H1 (cell line): ENCODE measurements at regions not wholly inside any gene's neighbourhood (a gene's known extent, or its start where the extent isn't known, plus 50 kb on each side); places are given as distances from the start of the nearest gene placed in this dataset.

Source experiments
- BACH1 ChIP-seq: IDR thresholded peaks from 2 replicates; pipeline ENCODE4 v1.6.1; 2012; ENCODE audit warnings: low read length, improper control_type of control experiment
- CTCF ChIP-seq, 3 experiments: IDR thresholded peaks; 1 replicate in 2 of 3; 2 replicates in 1 of 3; pipeline versions ENCODE4 v1.5.1 to v1.6.1; 2011; ENCODE audit warnings: low read length in 3 of 3, mild to moderate bottlenecking in 3 of 3, inconsistent platforms in 2 of 3, low read depth in 1 of 3, moderate library complexity in 1 of 3; ENCODE audit not compliant: insufficient read depth in 1 of 3; ENCODE audit errors: control extremely low read depth in 1 of 3
- EGR1 ChIP-seq: IDR thresholded peaks from 2 replicates; pipeline ENCODE4 v1.6.1; 2011; ENCODE audit warnings: low read depth, low read length, borderline replicate concordance
- GABPA ChIP-seq: IDR thresholded peaks from 2 replicates; pipeline ENCODE4 v1.6.1; 2011; ENCODE audit warnings: mild to moderate bottlenecking, low read length, moderate library complexity, borderline replicate concordance; ENCODE audit not compliant: insufficient read depth
- NRF1 ChIP-seq: IDR thresholded peaks from 2 replicates; pipeline ENCODE4 v1.6.1; 2011; ENCODE audit warnings: mild to moderate bottlenecking, low read depth, low read length, improper control_type of control experiment
- POLR2A ChIP-seq, 2 experiments: IDR thresholded peaks; 1 replicate in 1 of 2; 2 replicates in 1 of 2; pipeline ENCODE4 v1.6.1; 2011; ENCODE audit warnings: low read depth in 2 of 2, low read length in 2 of 2, mild to moderate bottlenecking in 2 of 2; ENCODE audit errors: control extremely low read depth in 1 of 2
- RAD21 ChIP-seq, 2 experiments: IDR thresholded peaks in 1 of 2; conservative IDR thresholded peaks in 1 of 2; 2 replicates each; pipeline ENCODE4 v1.6.1; 2011; ENCODE audit warnings: low read depth in 2 of 2, low read length in 2 of 2, improper control_type of control experiment in 1 of 2, inconsistent platforms in 1 of 2, mild to moderate bottlenecking in 1 of 2, moderate library complexity in 1 of 2
- SIRT6 ChIP-seq: IDR thresholded peaks from one replicate; pipeline ENCODE4 v1.7.1; 2012; ENCODE audit warnings: low read length, inconsistent platforms
- SP1 ChIP-seq: IDR thresholded peaks from 2 replicates; pipeline ENCODE4 v1.6.1; 2011; ENCODE audit warnings: low read depth, low read length
- SP2 ChIP-seq: IDR thresholded peaks from 2 replicates; pipeline ENCODE4 v1.6.1; 2012; ENCODE audit warnings: mild to moderate bottlenecking, low read length, inconsistent platforms
- TBP ChIP-seq: IDR thresholded peaks from 2 replicates; pipeline ENCODE4 v1.6.1; 2011; ENCODE audit warnings: low read depth, low read length, improper control_type of control experiment
- YY1 ChIP-seq: IDR thresholded peaks from 2 replicates; pipeline ENCODE4 v1.6.1; 2011; ENCODE audit warnings: low read depth, mild to moderate bottlenecking, low read length

- no peak for TF ChIP-seq POLR2A (IDR thresholded peaks at IDR 0.05; ENCODE audit: control extremely low read depth in 1 of 2, low read depth in 2 of 2, low read length in 2 of 2)
- no peak for TF ChIP-seq CTCF (IDR thresholded peaks at IDR 0.05; ENCODE audit: control extremely low read depth in 1 of 3, insufficient read depth in 1 of 3, low read depth in 1 of 3, low read length in 3 of 3)
- no peak for TF ChIP-seq SP2
- no peak for TF ChIP-seq BACH1
- no peak for TF ChIP-seq EGR1
- no peak for TF ChIP-seq YY1
- TF ChIP-seq SP1: no peak
- no peak for TF ChIP-seq GABPA
- no peak for TF ChIP-seq NRF1
- no peak for TF ChIP-seq SIRT6
- no peak for TF ChIP-seq RAD21 (IDR thresholded peaks at IDR 0.05 in 1 of 2, conservative IDR thresholded peaks at IDR 0.05 in 1 of 2; ENCODE audit: low read depth in 2 of 2, low read length in 2 of 2)
- TF ChIP-seq TBP: no peak
Measured at GRCh38 chr1:112769611-112770010, 54.5 kb upstream of the PPM1J start.
